NCI-H82 (cell line): ENCODE measurements at regions not wholly inside any gene's neighbourhood (a gene's known extent, or its start where the extent isn't known, plus 50 kb on each side); places are given as distances from the start of the nearest gene placed in this dataset.

Experiments used
- DNase-seq: peaks from one replicate; lab custom pipeline; 2025; lab: John Stamatoyannopoulos, UW

- DNase-seq, result no peak
Measured at GRCh38 chr21:19640964-19641363, 1237.4 kb upstream of the TMPRSS15 start.

DNA sequence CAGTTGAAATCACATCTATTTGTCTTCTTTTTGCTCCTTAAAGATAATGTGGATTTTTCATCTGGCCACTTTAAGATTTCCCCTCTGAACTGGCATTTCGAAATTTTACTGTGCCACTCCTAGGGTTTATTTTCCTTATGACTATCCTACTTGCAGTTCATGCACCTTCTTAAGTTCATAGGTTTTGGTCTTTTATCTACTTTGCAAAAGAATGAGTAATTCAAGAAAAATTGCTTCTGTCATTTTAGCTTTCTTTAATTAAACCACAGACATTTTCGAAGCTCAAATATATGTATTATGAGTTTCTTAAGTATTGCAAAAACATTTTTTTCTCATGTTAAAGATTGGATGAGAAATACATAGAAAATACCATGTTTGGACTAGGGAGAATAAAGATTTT is 1244.8 kb upstream of the TMPRSS15 start:
- no peak for DNase-seq

GRCh38 chr21:19683492-19683891 is 1279.9 kb upstream of the TMPRSS15 start:
- no peak for DNase-seq

GRCh38 chr21:19684328-19684727 is 1280.7 kb upstream of the TMPRSS15 start:
- DNase-seq, result no peak

DNA sequence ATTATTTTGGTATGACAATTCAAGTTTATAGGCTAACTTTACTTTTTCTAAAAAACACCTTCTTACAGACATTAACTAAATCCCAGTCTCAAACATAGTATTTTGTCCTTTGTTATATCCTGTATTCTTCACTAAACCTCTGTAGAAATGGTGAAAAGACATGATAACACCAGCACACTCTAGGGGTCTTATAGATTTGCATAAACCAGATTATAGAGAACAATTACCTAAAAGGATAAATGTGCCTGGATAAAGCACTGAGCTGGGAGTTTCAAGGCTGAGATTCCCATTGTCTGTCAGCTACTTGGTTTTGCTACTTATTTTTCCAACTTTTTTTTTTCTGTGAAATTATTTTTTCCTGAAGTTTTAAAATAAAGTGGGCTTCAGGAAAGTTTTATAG is 1288.6 kb upstream of the TMPRSS15 start:
- peak; percentile 55 for DNase-seq

GRCh38 chr21:19695796-19696195 is 1292.2 kb upstream of the TMPRSS15 start:
- peak; percentile 24 for DNase-seq

DNA sequence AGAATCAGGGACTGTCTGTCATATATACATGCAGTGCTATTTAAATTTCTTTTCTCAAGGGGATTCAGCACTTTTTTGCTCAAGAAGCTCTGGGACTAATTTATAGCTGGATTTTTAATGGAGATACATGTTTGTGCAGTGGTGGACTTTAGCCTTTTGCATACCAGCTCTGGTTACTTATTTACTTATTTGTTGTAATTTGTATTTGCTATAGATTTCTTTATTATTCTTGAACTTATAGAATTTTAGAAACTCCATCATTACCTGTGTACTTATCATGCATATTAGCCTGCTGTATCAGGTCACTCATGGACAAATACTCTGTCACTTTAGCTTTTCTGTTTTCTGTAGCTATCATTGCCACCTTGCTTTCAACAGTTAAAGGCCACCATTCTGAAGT is 1296.9 kb upstream of the TMPRSS15 start:
- DNase-seq, result no peak

- DNase-seq, result no peak
Measured at GRCh38 chr21:19702726-19703125, 1295.5 kb upstream of the NCAM2 start.

GRCh38 chr21:19704832-19705231 is 1293.4 kb upstream of the NCAM2 start:
- no peak for DNase-seq

- no peak for DNase-seq
Measured at GRCh38 chr21:19712441-19712840, 1285.8 kb upstream of the NCAM2 start.

DNA sequence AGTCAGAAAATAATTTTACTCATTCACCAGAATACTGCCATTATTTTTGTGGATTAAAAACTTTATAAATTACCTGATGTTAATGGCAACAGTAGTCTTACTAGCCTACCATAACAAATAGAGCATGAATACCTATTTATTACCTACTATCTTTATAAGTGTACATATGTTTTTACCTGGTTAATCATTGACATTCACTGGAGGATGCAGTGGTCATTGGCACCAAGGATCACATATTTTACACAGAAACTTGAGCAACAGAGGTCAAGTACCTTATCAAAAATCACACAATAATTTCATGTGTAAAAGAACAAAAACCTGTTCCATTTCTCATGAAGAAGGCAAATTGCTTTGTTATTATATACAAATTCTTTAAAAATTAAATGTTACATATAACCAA is 1284.9 kb upstream of the NCAM2 start:
- no peak for DNase-seq

- no peak for DNase-seq
Measured at GRCh38 chr21:19724081-19724480, 1274.1 kb upstream of the NCAM2 start.

DNA sequence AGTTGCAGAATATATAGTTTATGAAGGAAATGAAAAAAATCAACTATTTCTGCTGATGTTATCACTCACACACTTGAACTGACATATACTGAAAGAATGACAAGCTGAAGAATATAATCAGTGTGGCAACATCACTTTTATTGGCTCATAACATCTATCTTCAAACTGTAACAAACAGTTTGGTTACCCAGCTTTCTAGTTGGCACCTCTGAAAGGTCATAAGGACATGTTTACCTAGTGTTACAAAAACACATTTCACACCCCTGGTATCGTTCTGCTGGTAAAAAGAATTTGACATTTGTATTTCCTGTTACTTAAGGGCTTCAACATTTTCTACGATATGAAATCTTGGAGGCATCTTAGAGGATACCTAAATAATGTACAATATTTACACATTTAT is 1267.0 kb upstream of the NCAM2 start:
- DNase-seq, result no peak

DNA sequence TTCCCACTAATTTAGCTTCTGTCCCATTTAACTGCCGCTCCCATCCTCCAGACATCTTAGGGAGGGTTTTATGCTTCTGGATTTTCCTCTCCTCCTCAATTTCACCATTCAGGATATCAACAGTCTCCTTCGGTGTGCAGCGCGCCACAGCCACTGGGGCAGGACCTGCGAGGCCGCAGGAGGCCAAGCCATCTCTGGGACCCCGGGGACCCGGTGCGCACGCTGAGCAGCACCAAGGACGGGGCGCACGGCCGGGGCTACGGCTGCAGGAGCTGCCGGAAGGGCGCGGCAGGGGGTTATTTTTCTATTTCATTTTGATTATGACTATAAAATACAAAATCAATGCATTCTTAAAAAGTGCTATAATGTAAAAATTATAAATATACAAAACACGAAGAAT is 1238.4 kb upstream of the NCAM2 start:
- no peak for DNase-seq

DNA sequence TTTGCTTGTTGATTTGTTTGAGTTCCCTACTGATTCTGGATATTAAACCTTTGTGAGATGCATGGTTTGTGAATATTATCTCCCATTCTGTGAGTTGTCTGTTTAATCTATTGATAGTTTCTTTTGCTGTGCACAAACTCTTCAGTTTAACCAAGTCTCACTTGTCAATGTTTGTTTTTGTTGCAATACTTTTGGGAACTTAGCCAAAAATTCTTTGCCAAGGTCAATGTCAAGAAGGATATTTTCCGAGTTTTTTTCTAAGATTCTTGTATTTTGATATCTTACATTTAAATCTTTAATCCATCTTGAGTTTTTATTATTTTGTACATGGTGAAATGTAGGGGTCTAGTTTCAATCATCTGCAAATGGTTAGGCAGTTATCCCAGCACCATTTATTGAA is 1230.7 kb upstream of the NCAM2 start:
- DNase-seq, result no peak

GRCh38 chr21:19771881-19772280 is 1226.3 kb upstream of the NCAM2 start:
- DNase-seq, result no peak

DNA sequence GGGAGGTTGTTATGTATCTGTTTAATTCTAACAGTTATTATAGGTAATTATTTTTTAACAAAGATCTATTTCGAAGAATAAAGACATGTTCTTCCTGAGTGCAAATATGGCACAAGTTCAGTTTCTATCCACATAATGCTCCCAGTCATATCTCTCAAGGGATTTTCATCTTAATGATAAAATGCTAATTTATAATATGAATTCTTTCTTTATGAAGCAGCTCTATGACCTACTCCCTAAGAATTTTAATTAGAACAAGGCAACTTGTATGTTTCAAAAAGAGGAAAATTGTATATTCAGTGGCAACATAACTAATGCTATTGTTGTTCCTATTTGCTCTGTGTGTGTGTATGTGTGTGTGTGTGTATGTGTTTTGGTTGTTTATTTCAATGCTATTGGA is 1222.1 kb upstream of the NCAM2 start:
- no peak for DNase-seq

DNA sequence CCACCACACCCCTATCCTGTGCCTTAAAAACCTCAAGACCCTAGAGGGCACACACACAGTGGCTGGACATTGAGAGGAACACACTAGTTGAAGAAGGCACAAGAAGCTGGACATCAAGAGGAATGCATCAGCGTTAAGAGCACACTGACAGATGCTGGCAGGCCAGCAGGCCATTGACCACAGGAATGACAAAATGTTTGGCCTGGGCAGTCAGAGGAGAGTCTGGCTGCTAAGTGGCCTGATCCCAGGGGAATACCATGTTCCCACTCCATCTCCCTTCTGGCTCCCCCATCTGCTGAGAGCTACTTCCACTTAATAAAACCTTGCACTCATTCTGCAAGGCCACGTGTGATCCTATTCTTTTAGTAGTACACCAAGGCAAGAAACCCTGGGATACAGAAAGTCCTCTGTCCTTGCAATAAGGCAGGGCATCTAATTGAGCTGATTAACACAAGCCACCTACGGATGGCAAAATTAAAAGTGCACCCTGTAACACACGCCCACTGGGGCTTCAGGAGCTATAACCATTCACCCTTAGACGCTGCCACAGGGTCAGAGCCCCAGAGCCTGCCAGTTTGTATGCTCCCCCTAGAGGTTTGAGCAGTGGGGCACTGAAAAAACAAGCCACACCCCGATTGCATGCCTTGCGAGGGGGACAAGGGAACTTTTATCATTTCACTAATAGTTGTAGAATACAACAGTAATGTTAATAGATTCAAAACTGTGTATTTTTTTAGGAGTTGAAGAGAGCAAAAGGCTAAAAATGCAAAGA is 1216.1 kb upstream of the NCAM2 start:
- DNase-seq, result no peak

GRCh38 chr21:19785941-19786340 is 1212.3 kb upstream of the NCAM2 start:
- DNase-seq, result no peak

- no peak for DNase-seq
Measured at GRCh38 chr21:19792004-19792403, 1206.2 kb upstream of the NCAM2 start.

DNA sequence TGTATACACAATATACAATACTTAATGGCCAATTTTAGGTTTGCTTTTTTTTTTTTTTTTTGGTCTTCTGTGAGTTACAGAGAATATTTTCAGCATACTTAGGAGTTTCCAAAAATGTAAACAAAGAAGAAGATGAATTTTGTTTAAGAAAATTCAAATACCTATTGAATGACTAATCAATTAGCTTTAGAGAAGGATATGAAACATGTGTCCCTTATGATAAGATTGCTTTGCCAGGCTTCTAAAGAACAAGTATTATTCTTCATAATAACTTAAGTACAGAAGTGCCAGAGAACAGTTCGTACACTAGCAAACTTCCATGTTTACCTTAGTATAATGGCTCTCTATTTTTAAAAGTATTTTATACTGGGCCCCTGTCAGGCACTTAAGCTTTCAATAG is 1191.0 kb upstream of the NCAM2 start:
- DNase-seq, result no peak

DNA sequence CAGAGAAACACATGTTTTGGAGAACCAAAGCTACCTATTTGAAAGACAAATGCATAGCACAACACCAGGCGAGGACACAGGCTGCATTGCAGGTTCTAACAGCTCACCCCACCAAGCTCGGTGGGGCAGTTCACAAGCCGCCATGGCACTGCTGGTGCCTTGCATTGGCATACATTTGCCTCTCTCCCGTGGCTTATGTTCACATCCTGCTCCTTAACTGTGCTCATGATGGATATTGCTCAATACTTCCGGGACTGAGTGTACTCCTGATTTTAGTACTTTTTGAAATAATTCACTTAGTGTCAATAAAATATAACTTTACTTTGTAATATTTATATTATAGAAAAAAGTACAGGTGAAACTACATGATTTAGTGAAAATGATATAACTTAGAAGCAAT is 1187.4 kb upstream of the NCAM2 start:
- DNase-seq, result no peak

- DNase-seq, result no peak
Measured at GRCh38 chr21:19830446-19830845, 1167.8 kb upstream of the NCAM2 start.

GRCh38 chr21:19832551-19832950 is 1165.7 kb upstream of the NCAM2 start:
- no peak for DNase-seq
